HG03520 (cell line): ENCODE measurements at regions not wholly inside any gene's neighbourhood (a gene's known extent, or its start where the extent isn't known, plus 50 kb on each side); places are given as distances from the start of the nearest gene placed in this dataset.

ENCODE experiments used
- ATAC-seq: cut with Tn5 transposase; IDR thresholded peaks from one replicate; pipeline ENCODE4 v1.9.1; 2021; ENCODE audit warnings: mild to moderate bottlenecking, moderate library complexity; ENCODE audit not compliant: unreplicated experiment

DNA sequence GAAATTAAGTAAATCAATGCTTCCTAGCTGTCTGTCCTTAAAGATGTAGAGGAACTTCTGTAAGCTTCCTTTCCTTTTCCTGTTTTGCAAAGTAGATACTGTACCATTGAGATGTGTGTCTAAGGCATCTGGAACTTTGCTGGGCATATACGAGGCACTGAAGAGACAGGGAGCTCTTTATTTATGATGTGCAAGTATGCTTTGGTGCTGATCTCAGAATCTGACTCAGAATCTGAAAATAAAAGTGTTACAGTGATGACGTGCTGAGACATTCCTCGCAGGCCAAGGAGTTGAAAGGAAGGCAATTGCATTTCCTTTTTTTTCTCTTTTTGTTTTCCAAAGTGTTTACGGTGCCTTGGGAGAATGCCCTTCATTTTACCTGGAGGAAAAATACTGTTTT, 230.9 kb upstream of the RGPD4 start:
- no peak for ATAC-seq

DNA sequence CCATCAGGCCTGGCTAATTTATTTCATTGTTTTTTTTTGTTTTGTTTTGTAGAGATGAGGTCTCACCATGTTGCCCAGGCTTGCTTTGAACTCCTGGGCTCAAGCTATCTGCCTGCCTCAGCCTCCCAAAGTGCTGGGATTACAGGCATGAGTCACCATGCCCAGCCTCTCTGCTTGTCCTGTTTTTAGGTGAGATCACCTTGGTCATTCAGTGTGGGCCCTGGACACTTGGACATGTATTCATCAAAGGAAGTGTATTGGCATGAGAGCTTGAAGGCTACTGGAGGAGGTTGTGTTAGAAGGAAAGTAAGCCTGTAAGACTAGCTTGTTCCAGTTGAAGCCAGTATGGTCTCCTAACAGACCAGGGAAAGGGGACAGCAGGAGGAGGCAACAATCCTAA, 229.2 kb upstream of the RGPD4 start:
- no peak for ATAC-seq

DNA sequence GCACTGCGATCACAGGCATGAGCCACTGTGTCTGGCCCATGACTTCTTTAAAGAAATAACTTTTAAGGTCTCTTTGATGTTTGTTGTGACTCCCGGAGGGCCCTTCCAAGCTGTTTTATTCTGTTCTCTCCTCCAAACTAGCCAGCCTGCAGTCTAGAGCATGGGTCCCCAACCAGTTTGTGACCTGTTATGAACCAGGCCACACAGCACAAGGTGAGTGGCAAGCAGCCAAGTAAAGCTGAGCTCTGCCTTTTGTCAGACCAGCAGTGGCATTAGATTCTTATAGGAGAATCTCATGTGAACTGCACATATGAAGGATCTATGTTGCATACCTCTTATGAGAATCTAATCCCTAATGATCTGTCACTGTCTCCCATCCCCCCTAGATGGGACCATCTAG, 223.9 kb upstream of the RGPD4 start:
- no peak for ATAC-seq

DNA sequence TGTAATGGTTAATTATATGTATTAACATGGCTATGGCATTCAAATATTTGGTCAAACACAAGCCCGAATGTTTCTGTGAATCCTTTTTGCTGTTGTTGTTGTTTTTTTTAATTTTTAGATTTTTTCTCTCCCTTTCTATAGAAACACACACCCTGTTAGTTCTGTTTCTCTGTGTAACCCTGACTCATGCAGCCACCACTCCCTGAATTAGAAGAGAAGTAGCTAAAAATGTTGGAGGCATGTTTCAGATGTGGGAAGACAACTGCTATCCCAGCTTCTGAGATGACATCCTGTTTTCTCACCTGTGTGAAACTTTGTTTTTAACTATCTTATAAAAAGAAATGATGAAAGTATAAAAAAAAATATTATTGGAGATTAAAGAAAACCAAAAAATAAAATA, 219.6 kb upstream of the RGPD4 start:
- no peak for ATAC-seq

DNA sequence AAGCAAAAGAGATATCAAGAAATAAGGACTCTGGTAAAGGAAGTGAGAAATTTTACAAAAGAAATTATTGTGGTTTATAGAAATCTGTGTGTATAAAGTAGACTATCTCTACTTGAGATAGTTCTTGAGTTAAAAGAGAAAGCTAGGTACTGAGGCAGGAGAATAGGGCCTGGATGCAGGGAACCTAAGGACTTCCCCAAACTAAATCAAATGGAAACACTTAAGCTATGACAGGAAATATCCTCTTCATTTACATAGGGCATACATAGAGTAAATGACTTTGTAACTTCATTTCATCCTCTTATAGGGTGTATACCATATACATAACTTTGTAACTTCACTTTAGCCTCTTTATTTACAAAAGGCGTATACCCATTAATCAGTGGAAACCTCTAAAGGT, 219.2 kb upstream of the RGPD4 start:
- no peak for ATAC-seq

DNA sequence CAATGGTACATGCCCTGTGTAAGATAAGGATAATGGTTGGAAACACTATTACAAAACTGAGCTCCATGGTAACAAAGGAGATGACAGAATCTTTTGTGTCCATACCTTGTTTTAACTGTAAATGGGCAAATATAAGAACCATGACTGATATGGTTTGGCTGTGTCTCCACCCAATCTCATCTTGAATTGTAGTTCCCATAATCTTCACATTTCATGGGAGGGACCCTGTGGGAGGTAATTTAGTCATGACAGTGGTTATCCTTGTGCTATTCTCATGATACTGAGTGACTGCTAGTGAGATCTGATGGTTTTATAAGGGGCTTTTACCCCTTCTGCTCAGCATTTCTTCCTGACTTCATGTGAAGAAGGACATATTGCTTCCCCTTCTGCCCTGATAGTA, 211.7 kb upstream of the RGPD4 start:
- ATAC-seq: no peak

DNA sequence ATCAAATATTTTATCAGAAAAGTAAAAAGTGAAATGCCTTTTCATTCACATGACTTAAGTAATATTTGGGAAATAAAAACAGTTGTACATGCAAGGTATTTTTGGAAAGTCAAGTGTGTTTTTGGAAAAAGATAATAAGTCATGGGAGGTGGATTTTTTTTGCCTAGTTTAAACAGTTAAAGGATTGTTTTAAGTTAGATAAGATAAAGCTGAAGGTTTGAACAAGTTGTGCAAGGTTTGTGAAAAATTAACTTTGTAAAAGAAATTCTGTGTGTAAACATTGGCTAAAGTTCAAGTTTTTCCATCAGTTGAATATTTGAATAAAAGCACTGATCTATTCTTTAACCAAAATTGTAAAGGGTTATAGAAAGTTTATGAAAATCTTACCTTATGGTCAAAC, 207.9 kb upstream of the RGPD4 start:
- ATAC-seq: no peak

DNA sequence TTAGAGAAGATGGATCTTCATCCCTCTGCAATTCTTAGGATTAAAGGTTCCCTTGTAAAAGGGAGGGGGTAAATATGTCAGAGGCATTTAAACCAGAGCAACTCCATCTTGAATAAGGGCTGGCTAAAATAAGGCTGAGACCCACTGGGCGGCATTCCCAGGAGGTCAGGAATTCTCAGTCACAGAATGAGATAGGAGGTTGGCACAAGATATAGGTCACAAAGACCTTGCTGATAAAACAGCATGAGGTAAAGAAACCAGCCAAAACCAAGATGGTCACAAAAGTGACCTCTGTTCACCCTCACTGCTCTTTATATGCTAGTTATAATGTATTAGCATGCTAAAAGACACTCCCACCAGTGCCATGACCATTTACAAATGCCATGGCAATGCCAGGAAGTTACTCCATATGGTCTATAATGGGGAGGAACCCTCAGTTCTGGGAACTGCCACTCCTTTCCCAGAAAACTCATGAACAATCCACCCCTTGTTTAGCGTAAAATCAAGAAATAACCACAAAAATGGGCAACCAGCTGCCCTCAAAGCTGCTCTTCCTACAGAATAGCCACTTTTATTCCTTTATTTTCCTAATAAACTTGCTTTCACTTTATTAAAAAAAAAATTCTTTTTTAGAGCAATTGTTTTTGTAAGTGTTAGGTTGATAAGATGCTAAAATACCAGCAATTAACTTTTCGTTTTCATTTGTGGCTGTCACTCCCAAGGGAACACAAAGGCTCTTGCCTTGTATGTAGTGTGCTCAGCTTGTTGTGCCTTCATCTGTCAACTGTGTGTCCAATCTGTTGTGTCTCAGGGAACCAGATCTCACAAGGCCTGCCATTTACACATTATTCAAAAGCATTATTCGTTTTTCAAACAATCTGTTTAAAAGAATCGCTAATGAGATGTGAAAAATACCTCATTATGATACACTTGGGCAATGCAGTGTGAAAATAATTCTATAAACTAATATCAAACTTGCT, 205.2 kb upstream of the RGPD4 start:
- no peak for ATAC-seq

DNA sequence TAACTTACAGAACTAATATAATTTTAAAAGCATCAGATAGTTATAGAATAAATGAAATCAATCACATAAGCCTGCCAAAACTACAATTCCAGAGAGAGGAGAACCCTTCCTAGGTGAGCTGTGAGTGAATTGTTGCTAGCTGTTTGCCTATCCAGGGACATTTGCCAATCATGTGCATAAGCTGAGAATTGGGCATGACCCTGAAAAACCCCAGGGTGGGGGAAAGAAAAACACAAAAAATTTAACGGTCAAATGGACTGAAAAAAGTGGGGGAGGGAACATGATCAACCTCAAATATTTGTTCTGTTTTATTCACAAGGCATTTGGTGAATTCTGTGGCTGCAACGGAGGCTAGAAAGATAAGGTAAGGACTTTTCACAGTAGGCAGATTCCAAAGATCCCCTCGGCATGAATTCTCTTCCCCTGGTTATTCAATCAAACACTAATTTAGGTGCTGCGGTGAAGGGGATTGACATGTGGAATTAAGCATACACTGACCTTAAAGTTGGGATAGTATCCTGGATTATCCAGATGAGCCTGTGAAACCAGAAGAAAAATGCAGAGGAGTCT, 203.9 kb upstream of the RGPD4 start:
- no peak for ATAC-seq

DNA sequence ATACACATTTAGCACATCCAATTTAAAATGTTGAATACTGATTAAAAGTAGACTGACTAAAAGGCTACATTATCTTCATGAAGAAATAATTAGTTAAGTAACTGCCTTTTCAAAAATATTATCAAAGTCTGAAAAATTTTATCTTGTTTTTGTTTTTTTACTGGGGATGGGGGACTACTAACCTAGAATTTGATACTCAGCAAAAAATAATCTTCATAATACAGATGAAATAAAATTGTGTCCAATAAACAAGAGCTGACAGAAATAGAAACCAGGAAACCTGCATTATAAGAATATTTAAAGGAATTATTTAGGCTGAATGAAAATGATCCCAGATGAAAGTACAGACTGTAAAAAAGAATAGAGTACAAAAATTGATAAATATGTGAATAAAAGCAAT, 200.7 kb upstream of the RGPD4 start:
- ATAC-seq: no peak

DNA sequence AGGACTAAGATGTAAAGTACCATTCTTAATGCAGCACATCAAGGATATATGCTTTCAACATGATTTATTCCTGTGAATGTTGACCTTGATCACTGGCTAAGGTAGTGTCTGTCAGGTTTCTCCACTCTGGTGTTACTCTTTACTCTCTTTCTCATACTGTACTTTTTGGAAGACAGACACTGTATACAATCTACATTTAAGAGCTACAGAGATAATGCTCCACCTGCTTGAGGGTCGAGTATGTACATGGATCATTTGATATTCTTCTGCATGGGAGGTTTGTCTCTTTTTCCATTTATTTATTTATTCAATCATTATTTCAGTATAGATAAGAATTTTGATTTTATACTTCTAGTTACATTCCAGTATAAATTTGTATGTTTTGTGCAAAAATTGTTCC, 199.5 kb upstream of the RGPD4 start:
- no peak for ATAC-seq

DNA sequence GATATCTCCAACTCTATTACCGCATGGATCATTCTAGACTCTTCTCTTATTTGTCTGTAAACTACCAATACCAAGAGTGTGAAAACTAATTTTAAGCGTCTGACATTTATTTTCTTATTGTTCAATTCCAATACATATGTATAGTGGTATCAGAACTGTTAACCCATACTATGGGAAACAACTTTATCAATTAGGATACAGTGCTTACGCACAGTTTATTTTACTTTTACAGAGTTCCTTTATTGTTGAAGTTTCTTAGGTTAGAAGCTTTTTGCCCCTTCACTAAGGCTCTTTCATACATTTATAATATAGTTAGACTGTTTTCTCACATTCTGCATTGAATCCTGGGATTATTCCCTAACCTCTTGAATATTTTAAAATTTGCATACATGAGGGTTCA, 198.8 kb upstream of the RGPD4 start:
- no peak for ATAC-seq

DNA sequence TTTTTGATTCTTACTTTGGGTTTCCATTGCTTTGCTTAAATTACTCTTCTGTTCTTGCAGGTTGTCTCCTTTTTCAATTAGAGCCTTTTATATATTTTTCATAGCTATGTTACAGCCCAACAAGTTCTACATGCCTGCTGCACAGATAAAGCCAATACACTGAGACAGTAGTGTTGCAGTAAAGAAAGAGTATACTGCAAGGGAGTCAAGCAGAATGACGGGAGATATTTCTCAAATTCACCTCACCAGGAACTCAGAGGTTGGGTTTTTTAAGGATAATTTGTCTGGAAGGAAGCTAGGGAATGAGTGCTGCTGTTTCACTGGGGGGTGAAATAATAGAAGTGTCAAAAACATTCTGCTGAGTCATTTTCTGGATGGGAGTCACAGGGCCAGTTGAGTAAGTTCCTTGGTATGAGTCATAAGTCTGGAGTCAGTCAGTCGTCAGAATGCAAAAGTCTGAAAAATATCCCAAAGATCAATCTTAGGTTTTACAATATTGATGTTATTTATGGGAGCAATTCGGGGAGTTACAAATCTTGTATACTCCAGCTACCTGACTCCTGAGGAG, 193.0 kb upstream of the RGPD4 start:
- no peak for ATAC-seq

DNA sequence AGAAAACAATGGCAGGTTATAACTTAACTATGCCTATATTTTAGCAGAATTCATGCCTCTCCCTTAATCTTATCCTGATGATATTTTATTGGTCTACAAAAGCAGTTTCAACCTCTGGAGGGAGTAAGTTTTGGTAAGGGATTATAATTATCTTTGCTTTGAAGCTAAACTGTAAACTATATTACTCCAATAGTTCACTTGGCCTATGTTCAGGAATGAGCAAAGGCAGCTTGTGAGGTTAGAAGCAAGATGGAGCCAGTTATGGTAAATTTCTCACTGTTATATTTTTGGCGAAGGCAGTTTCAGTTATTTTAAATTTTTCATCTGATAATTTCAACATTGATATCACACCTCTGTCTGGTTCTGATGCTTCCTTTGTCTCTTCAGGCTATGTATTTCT, 192.5 kb upstream of the RGPD4 start:
- ATAC-seq: no peak

DNA sequence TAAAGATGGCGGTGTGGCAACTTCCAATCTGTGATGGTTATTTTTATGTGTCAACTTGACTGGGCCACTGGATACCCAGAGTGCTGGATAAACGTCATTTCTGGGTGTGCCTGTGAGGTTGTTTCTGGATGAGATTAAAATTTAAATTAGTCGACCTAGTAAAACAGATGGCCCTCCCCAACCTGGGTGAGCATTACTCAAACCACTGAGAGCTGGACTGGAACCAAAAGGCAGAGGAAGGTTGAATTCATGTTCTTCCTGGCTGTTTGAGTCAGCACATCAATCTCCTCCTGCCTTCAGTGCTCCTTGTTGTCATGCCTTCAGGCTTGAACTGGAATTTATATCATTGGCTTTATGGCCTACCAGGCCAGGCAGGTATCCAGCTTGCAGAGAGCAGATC, 190.8 kb upstream of the RGPD4 start:
- ATAC-seq: no peak

DNA sequence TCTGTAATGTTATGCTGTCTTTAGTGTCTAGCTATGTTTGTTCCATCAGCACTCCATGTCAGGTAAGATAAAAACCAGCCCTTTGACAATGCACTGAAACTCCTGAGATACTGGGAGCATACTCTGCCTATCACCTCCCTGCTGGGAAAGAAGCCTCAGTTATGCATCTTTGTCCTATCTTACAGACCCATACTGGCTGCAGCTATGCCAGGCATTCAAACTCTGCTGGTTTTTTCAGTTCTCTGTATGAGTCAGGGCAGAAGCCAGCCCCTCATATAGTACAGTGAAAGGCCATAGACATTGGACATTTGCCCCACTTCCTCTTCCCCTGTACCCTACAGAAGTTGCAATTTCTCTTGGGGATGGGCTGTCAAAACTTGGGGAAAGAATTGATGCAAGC, 181.1 kb upstream of the RGPD4 start:
- ATAC-seq: no peak

DNA sequence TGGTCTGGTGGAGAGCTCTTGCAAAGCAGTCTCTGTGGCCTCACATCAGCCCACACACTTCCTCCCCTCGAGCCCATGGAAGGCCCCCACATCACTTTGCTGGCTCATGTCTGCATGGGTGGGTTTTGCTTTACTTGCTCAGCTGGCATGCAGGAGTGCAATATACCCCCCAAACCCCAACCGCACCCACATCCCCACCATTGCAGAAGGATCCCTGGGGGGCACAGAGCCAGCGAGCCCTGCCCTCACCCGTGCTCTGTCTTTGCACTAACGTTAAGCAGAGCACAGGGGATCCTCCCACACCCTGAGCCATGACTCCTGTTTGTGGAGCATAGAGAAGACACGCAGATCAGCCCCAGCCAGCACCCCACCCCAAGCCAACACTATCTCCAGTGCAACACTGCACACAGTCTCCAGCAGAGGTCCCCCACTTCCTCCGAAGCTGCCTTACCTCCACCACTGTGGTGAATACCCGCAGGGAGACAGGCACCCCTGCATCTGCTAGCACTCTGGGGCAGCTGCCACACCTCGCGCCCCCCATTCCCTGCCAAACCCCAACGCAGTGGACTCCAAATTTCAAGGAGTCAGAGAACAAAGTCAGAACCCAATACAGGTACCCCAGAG, 177.8 kb upstream of the RGPD4 start:
- no peak for ATAC-seq

DNA sequence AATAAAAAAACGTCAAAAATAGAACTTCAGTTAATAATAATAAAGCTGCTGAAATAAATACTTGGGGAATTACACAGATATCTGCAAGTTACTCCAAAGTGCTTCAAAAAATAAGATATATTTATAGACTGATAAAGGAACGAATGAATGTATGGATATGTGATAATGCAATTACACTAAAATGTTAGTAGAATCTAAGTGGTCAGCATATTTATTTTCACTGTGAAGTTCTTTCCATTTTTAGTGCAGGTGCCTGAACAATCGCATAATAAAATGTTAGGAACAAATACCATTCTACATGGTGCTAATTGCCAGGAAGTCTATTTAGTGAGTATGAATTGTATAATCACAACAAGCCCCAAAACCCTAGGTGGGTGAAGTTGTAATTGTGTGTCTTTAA, 169.6 kb upstream of the RGPD4 start:
- no peak for ATAC-seq

DNA sequence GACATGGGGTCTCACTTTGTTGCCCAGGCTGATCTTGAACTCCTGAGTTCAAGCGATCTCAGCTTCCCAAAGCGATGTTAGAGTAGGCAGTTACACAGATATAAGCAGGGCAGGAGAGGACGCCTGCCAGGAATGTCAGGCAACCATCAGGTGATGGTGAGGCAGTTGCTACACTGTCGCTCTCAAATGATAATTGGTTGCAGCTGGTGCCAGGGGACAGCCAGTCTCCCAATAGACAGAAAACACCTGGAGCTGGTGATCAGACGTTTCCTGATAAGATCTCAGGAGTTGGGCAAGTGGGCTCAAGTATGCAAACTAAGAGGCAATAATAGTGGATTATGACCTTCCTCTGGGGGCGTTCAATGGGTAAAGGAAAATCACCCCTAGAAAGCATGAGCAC, 163.1 kb upstream of the RGPD4 start:
- ATAC-seq: no peak

DNA sequence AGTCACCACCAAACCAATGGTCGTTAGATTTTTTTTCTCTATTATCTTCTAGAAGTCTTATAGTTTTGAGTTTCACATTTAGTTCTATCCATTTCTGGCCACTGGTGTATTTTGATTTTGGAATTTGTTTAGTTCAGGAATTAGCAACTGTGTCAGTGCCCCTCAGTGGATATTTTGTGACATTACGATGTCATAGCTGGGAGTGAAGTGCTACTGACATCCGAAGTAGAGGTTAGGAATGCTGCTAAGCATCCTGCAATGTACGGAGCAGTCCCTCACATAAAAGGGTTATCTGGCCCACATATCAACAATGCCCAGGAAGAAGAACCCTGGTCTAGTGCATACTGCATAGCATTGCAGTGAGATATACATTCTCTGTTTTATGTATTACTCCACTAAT, 157.4 kb upstream of the RGPD4 start:
- ATAC-seq: no peak

DNA sequence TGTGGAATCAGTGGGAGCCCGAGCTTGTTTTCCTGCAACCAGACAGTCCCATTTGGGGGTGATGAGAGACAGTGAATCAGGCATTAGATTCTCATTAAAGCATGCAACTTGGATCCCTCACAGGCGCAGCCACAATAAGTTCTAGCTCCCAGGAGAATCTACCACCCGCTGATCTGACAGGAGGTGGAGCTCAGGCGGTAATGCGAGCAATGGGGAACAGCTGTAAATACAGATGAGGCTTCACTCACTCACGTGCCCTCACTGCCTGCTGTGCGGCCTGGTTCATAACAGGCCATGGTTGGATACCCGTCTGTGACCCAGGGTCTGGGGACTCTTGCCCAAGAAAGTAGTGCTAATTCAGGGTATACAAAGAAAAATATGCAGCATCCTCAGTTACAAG, 144.8 kb upstream of the RGPD4 start:
- ATAC-seq: no peak

DNA sequence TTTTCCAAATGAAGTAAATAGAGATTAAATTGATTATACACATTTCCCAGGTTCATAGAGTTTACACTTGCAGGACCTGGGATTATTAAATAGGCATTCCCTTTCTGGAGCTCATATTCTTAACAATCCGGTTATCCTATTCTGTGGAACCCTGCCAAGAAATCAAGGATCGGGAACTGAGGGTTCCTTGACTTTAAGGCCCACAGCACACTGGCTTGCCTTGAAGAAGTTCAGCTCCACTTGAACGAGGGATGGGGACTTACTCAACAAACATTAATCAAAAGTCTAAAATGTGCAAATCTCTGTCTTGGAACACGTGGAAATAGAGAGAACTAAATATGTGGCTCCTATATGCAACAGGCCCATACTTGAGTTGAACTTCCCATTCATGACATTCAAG, 142.3 kb upstream of the RGPD4 start:
- ATAC-seq: no peak
